Fibroblast of lung (primary cell): ENCODE measurements at regions not wholly inside any gene's neighbourhood (a gene's known extent, or its start where the extent isn't known, plus 50 kb on each side); places are given as distances from the start of the nearest gene placed in this dataset.

Experiments
- DNase-seq, 2 donors: peaks; one replicate each; pipeline versions ENCODE4 v3.0.0 to v3.0.0-alpha.2; 2010; ENCODE audit warnings: low read depth in 2 of 2
- H2AFZ ChIP-seq: 2 replicates; pipeline ENCODE4 v1.5.1; 2012; ENCODE audit warnings: low read length, control low read depth, inconsistent platforms
- H3K27ac ChIP-seq: 2 replicates; pipeline ENCODE4 v1.5.1; 2011; ENCODE audit warnings: low read length, control low read depth; ENCODE audit not compliant: insufficient read depth
- H3K27me3 ChIP-seq: 2 replicates; pipeline ENCODE4 v1.5.1; 2011; ENCODE audit warnings: mild to moderate bottlenecking, low read length; ENCODE audit not compliant: control insufficient read depth, insufficient read depth
- H3K36me3 ChIP-seq: 2 replicates; pipeline ENCODE4 v1.5.1; 2011; ENCODE audit warnings: low read length; ENCODE audit not compliant: control insufficient read depth, insufficient read depth
- H3K4me1 ChIP-seq: 2 replicates; pipeline ENCODE4 v1.5.1; 2011; ENCODE audit warnings: low read length; ENCODE audit not compliant: control insufficient read depth, insufficient read depth; ENCODE audit errors: extremely low read depth
- H3K4me2 ChIP-seq: 2 replicates; pipeline ENCODE4 v1.5.1; 2011; ENCODE audit warnings: low read length, control low read depth; ENCODE audit not compliant: insufficient read depth; ENCODE audit errors: extremely low read depth
- H3K4me3 ChIP-seq, 4 experiments: fragments of 200-600 bp in 1 of 4; sonication (generic) in 1 of 4; replicated peaks in 1 of 4; 2 replicates each; pipeline ENCODE4 v1.5.1; 2011 to 2016; ENCODE audit warnings: low read length in 4 of 4, low read depth in 3 of 4, mild to moderate bottlenecking in 3 of 4, control low read depth in 2 of 4, inconsistent platforms in 1 of 4, mixed read lengths in 1 of 4; ENCODE audit not compliant: insufficient read depth in 1 of 4; ENCODE audit errors: control extremely low read depth in 1 of 4
- H3K79me2 ChIP-seq: 2 replicates; pipeline ENCODE4 v1.5.1; 2012; ENCODE audit warnings: mild to moderate bottlenecking, low read length, inconsistent platforms; ENCODE audit not compliant: control insufficient read depth, insufficient read depth
- H3K9ac ChIP-seq: 2 replicates; pipeline ENCODE4 v1.5.1; 2011; ENCODE audit warnings: mild to moderate bottlenecking, low read length, control low read depth; ENCODE audit not compliant: insufficient read depth
- H3K9me3 ChIP-seq: 2 replicates; pipeline ENCODE4 v1.5.1; 2012; ENCODE audit warnings: low read depth, low read length; ENCODE audit not compliant: control insufficient read depth, insufficient read depth
- H4K20me1 ChIP-seq: 2 replicates; pipeline ENCODE4 v1.5.1; 2011; ENCODE audit warnings: low read length; ENCODE audit not compliant: control insufficient read depth, insufficient read depth; ENCODE audit errors: extremely low read depth
- CTCF ChIP-seq, 2 donors: IDR thresholded peaks in 1 of 2; conservative IDR thresholded peaks in 1 of 2; 1 replicate in 1 of 2; 2 replicates in 1 of 2; pipeline ENCODE4 v1.5.1; 2011 to 2012; ENCODE audit warnings: low read length in 2 of 2, control low read depth in 1 of 2, inconsistent platforms in 1 of 2, low read depth in 1 of 2, mild to moderate bottlenecking in 1 of 2
- EZH2 ChIP-seq: IDR thresholded peaks from 2 replicates; pipeline ENCODE4 v1.5.1; 2012; ENCODE audit warnings: low read length, control low read depth, mild to moderate bottlenecking; ENCODE audit errors: missing control alignments

- DNase-seq = no peak
- H3K79me2 ChIP-seq = no peaks in the 10 kb centered on the region
- TF ChIP-seq CTCF (conservative IDR thresholded peaks at IDR 0.05 in 1 of 2, IDR thresholded peaks at IDR 0.05 in 1 of 2; ENCODE audit: low read depth in 1 of 2, low read length in 2 of 2) (no peak), EZH2 (no peak)
- H3K27ac ChIP-seq = no peak overlapping the region
- no peak overlapping the region for H2AFZ ChIP-seq
- H3K9ac ChIP-seq = no peak overlapping the region
- H3K27me3 ChIP-seq = no peaks in the 10 kb centered on the region
- no peaks in the 10 kb centered on the region for H3K9me3 ChIP-seq
- no peak overlapping the region for H3K4me2 ChIP-seq
- H3K4me3 ChIP-seq = no peak overlapping the region
- H4K20me1 ChIP-seq = no peaks in the 10 kb centered on the region
- no peaks in the 10 kb centered on the region for H3K4me1 ChIP-seq
- no peaks in the 10 kb centered on the region for H3K36me3 ChIP-seq
Measured at GRCh38 chr12:130054803-130055202, 107.5 kb upstream of the FZD10 start.

- Histone ChIP-seq H3K9me3 (no peaks in the 10 kb centered on the region), H3K9ac (no peak overlapping the region), H3K27me3 (no peaks in the 10 kb centered on the region), H3K79me2 (no peaks in the 10 kb centered on the region), H3K4me2 (no peak overlapping the region), H4K20me1 (no peaks in the 10 kb centered on the region), H3K36me3 (no peaks in the 10 kb centered on the region), H3K4me3 (no peak overlapping the region), H3K27ac (no peak overlapping the region), H3K4me1 (no peaks in the 10 kb centered on the region), H2AFZ (no peak overlapping the region)
- no peak for DNase-seq
- TF ChIP-seq EZH2 = no peak
Measured at GRCh38 chr12:130058926-130059472, 103.3 kb upstream of the FZD10 start.

GRCh38 chr12:130063866-130064265 is 98.4 kb upstream of the FZD10 start:
- H3K79me2 ChIP-seq = no peaks in the 10 kb centered on the region
- no peaks in the 10 kb centered on the region for H3K27me3 ChIP-seq
- no peak overlapping the region for H3K4me3 ChIP-seq
- no peaks in the 10 kb centered on the region for H4K20me1 ChIP-seq
- no peak overlapping the region for H3K4me2 ChIP-seq
- no peaks in the 10 kb centered on the region for H3K9me3 ChIP-seq
- H2AFZ ChIP-seq = no peak overlapping the region
- no peaks in the 10 kb centered on the region for H3K36me3 ChIP-seq
- H3K27ac ChIP-seq = no peak overlapping the region
- DNase-seq = no peak
- no peaks in the 10 kb centered on the region for H3K4me1 ChIP-seq
- TF ChIP-seq EZH2 = no peak
- H3K9ac ChIP-seq = no peak overlapping the region

GRCh38 chr12:130064999-130065398 is 97.3 kb upstream of the FZD10 start:
- Histone ChIP-seq H3K4me1 (no peaks in the 10 kb centered on the region), H3K4me3 (no peak overlapping the region), H3K36me3 (no peaks in the 10 kb centered on the region), H3K27ac (no peak overlapping the region), H3K79me2 (no peaks in the 10 kb centered on the region), H3K27me3 (no peaks in the 10 kb centered on the region), H3K9ac (no peak overlapping the region), H4K20me1 (no peaks in the 10 kb centered on the region), H2AFZ (no peak overlapping the region), H3K4me2 (no peak overlapping the region), H3K9me3 (no peaks in the 10 kb centered on the region)
- TF ChIP-seq CTCF (conservative IDR thresholded peaks at IDR 0.05 in 1 of 2, IDR thresholded peaks at IDR 0.05 in 1 of 2; ENCODE audit: low read depth in 1 of 2, low read length in 2 of 2) (no peak), EZH2 (no peak)
- no peak for DNase-seq
